H1 (cell line): ENCODE measurements at regions not wholly inside any gene's neighbourhood (a gene's known extent, or its start where the extent isn't known, plus 50 kb on each side); places are given as distances from the start of the nearest gene placed in this dataset.

Source experiments
- CTCF ChIA-PET: fragments of 300-600 bp; sonication (Branson Sonifier 250); formaldehyde crosslinking; loops from one replicate; lab custom pipeline; 2021; ENCODE audit not compliant: partially characterized antibody; lab: Charles Lee
- POLR2A ChIA-PET: fragments of 300-600 bp; sonication (Branson Sonifier 250); formaldehyde crosslinking; loops from one replicate; lab custom pipeline; 2021; ENCODE audit warnings: inconsistent platforms; ENCODE audit not compliant: partially characterized antibody; lab: Charles Lee
- DNase-seq, 2 experiments: peaks; one replicate each; pipeline versions ENCODE4 v3.0.0 to v3.0.0-alpha.2; 2010 to 2022; ENCODE audit warnings: low spot score in 2 of 2, low read depth in 1 of 2, mixed read lengths in 1 of 2
- FAIRE-seq: peaks from 2 replicates; lab custom pipeline; 2011; peaks lifted over from hg19 to GRCh38; lab: Jason Lieb, UNC
- H2AFZ ChIP-seq: 2 replicates; pipeline ENCODE4 v1.8.1; 2012; ENCODE audit warnings: low read length, inconsistent platforms
- H2AK5ac ChIP-seq: 2 replicates; pipeline ENCODE4 v1.6.1; 2013; ENCODE audit warnings: low read depth, low read length
- H2BK120ac ChIP-seq: replicated peaks from 2 replicates; pipeline ENCODE3; 2013; ENCODE audit warnings: low read depth, low read length, inconsistent platforms
- H2BK12ac ChIP-seq: 2 replicates; pipeline ENCODE4 v1.6.1; 2013; ENCODE audit warnings: low read depth, low read length
- H2BK15ac ChIP-seq: 2 replicates; pipeline ENCODE4 v1.6.1; 2013; ENCODE audit warnings: low read length
- H2BK20ac ChIP-seq: 2 replicates; pipeline ENCODE4 v1.6.1; 2013; ENCODE audit warnings: low read length
- H2BK5ac ChIP-seq: 2 replicates; pipeline ENCODE4 v1.6.1; 2013; ENCODE audit warnings: low read depth, low read length
- H3K14ac ChIP-seq: 2 replicates; pipeline ENCODE4 v1.6.1; 2013; ENCODE audit warnings: inconsistent platforms; ENCODE audit not compliant: insufficient read length
- H3K18ac ChIP-seq: 2 replicates; pipeline ENCODE4 v1.6.1; 2013; ENCODE audit warnings: low read length; ENCODE audit errors: extremely low read depth
- H3K23ac ChIP-seq: 2 replicates; pipeline ENCODE4 v1.6.1; 2013; ENCODE audit warnings: inconsistent platforms; ENCODE audit not compliant: insufficient read length
- H3K23me2 ChIP-seq: 2 replicates; pipeline ENCODE4 v1.6.1; 2013; ENCODE audit warnings: low read depth, low read length
- H3K27ac ChIP-seq: 2 replicates; pipeline ENCODE4 v1.6.1; 2011; ENCODE audit warnings: low read depth, low read length, inconsistent platforms
- H3K27me3 ChIP-seq, 4 experiments: replicated peaks in 1 of 4; 1 replicate in 1 of 4; 2 replicates in 3 of 4; pipeline versions ENCODE4 v1.6.1 to v1.8.1; 2011 to 2013; ENCODE audit warnings: low read length in 3 of 4, mild to moderate bottlenecking in 3 of 4, inconsistent platforms in 2 of 4, mixed read lengths in 2 of 4, moderate library complexity in 1 of 4; ENCODE audit not compliant: control insufficient read depth in 3 of 4, insufficient read depth in 3 of 4; ENCODE audit errors: extremely low read depth in 1 of 4
- H3K36me3 ChIP-seq, 4 experiments: 2 replicates each; pipeline versions ENCODE4 v1.6.1 to v1.8.1; 2011 to 2013; ENCODE audit warnings: mild to moderate bottlenecking in 4 of 4, low read length in 3 of 4, moderate library complexity in 2 of 4, control low read depth in 1 of 4, inconsistent platforms in 1 of 4; ENCODE audit not compliant: insufficient read depth in 4 of 4, control insufficient read depth in 2 of 4
- H3K4ac ChIP-seq: replicated peaks from 2 replicates; pipeline ENCODE3; 2013; ENCODE audit warnings: low read length, low read depth, mixed read lengths, inconsistent platforms; ENCODE audit not compliant: insufficient read length
- H3K4me1 ChIP-seq, 4 experiments: replicated peaks in 1 of 4; 1 replicate in 1 of 4; 2 replicates in 3 of 4; pipeline versions ENCODE4 v1.6.1 to v1.8.1; 2011 to 2013; ENCODE audit warnings: low read length in 3 of 4, inconsistent platforms in 2 of 4, mixed read lengths in 1 of 4; ENCODE audit not compliant: insufficient read depth in 4 of 4, control insufficient read depth in 3 of 4
- H3K4me2 ChIP-seq, 2 experiments: 2 replicates each; pipeline versions ENCODE4 v1.6.1 to v1.8.1; 2011 to 2013; ENCODE audit warnings: low read depth in 2 of 2, low read length in 2 of 2, control low read depth in 1 of 2, inconsistent platforms in 1 of 2, mild to moderate bottlenecking in 1 of 2; ENCODE audit not compliant: insufficient read depth in 1 of 2
- H3K4me3 ChIP-seq, 4 experiments: fragments of 200-600, 300-600 bp in 1 of 4; sonication (generic), shearing (Covaris generic), sonication (Bioruptor Twin) in 1 of 4; 2 replicates each; pipeline versions ENCODE4 v1.5.1 to v1.8.1; 2011 to 2016; ENCODE audit warnings: low read length in 4 of 4, low read depth in 3 of 4, control low read depth in 2 of 4, inconsistent platforms in 2 of 4, mild to moderate bottlenecking in 2 of 4, mixed read lengths in 1 of 4, moderate library complexity in 1 of 4; ENCODE audit not compliant: insufficient read depth in 2 of 4; ENCODE audit errors: extremely low read depth in 1 of 4
- H3K56ac ChIP-seq: replicated peaks from 2 replicates; pipeline ENCODE3; 2013; ENCODE audit warnings: low read depth, mild to moderate bottlenecking, mixed read lengths, low read length, inconsistent platforms; ENCODE audit not compliant: insufficient read length
- H3K79me1 ChIP-seq: 2 replicates; pipeline ENCODE4 v1.6.1; 2013; ENCODE audit warnings: low read depth, low read length, control low read depth
- H3K79me2 ChIP-seq, 2 experiments: 2 replicates each; pipeline versions ENCODE4 v1.6.1 to v1.8.1; 2012 to 2013; ENCODE audit warnings: low read length in 2 of 2, mild to moderate bottlenecking in 2 of 2, inconsistent platforms in 1 of 2; ENCODE audit not compliant: insufficient read depth in 2 of 2, control insufficient read depth in 1 of 2
- H3K9ac ChIP-seq, 4 experiments: replicated peaks in 1 of 4; 1 replicate in 1 of 4; 2 replicates in 3 of 4; pipeline versions ENCODE4 v1.6.1 to v1.8.1; 2011 to 2013; ENCODE audit warnings: low read depth in 3 of 4, low read length in 3 of 4, control low read depth in 2 of 4, mild to moderate bottlenecking in 2 of 4, moderate library complexity in 2 of 4, inconsistent platforms in 1 of 4; ENCODE audit errors: extremely low read depth in 1 of 4
- H3K9me3 ChIP-seq, 2 experiments: 2 replicates each; pipeline versions ENCODE4 v1.6.1 to v1.8.1; 2012 to 2013; ENCODE audit warnings: mild to moderate bottlenecking in 2 of 2, moderate library complexity in 2 of 2, control low read depth in 1 of 2, inconsistent platforms in 1 of 2, low read depth in 1 of 2, low read length in 1 of 2, mixed read lengths in 1 of 2; ENCODE audit not compliant: insufficient read depth in 2 of 2
- H4K20me1 ChIP-seq, 2 experiments: replicated peaks in 1 of 2; 2 replicates each; pipeline versions ENCODE3 to v1.8.1; 2011 to 2013; ENCODE audit warnings: inconsistent platforms in 2 of 2, low read length in 2 of 2, mild to moderate bottlenecking in 1 of 2; ENCODE audit not compliant: insufficient read depth in 2 of 2, control insufficient read depth in 1 of 2
- H4K5ac ChIP-seq: 2 replicates; pipeline ENCODE4 v1.6.1; 2013; ENCODE audit warnings: low read length, low read depth, mixed read lengths, inconsistent platforms; ENCODE audit not compliant: insufficient read length
- H4K8ac ChIP-seq: 2 replicates; pipeline ENCODE4 v1.8.0; 2013; ENCODE audit warnings: mild to moderate bottlenecking, moderate library complexity, low read length, inconsistent platforms; ENCODE audit not compliant: insufficient read depth; ENCODE audit errors: extremely low read depth
- H4K91ac ChIP-seq: replicated peaks from 2 replicates; pipeline ENCODE3; 2013; ENCODE audit warnings: low read length, mixed read lengths, inconsistent platforms; ENCODE audit not compliant: insufficient read length
- CTCF ChIP-seq, 3 experiments: IDR thresholded peaks; 1 replicate in 2 of 3; 2 replicates in 1 of 3; pipeline versions ENCODE4 v1.5.1 to v1.6.1; 2011; ENCODE audit warnings: low read length in 3 of 3, mild to moderate bottlenecking in 3 of 3, inconsistent platforms in 2 of 3, low read depth in 1 of 3, moderate library complexity in 1 of 3; ENCODE audit not compliant: insufficient read depth in 1 of 3; ENCODE audit errors: control extremely low read depth in 1 of 3
- NRF1 ChIP-seq: IDR thresholded peaks from 2 replicates; pipeline ENCODE4 v1.6.1; 2011; ENCODE audit warnings: mild to moderate bottlenecking, low read depth, low read length, improper control_type of control experiment
- WGBS, 2 experiments: shearing (Covaris generic) in 1 of 2; methylation state at CpG; one replicate each; pipeline versions ENCODE4 v1.1.6 to v1.1.7; 2013 to 2015; ENCODE audit warnings: low lambda C conversion rate in 2 of 2, mixed read lengths in 2 of 2, inconsistent platforms in 1 of 2, low coverage in 1 of 2, missing lambda C conversion rate in 1 of 2; ENCODE audit not compliant: insufficient replicate concordance in 2 of 2, insufficient coverage in 1 of 2, insufficient read length in 1 of 2; ENCODE audit errors: extremely low coverage in 1 of 2, missing lambda C conversion rate in 1 of 2; 5-methylcytosine and 5-hydroxymethylcytosine counted together

GRCh38 chr12:66932126-66932525, 253.2 kb upstream of the GRIP1 start:
- no peak overlapping the region for H2BK120ac ChIP-seq
- ChIA-PET POLR2A (no interaction called here), CTCF (no interaction called here)
- H3K4me2 ChIP-seq: no peak overlapping the region
- no peak overlapping the region for H3K23ac ChIP-seq
- no peak overlapping the region for H4K8ac ChIP-seq
- no peaks in the 10 kb centered on the region for H3K4me1 ChIP-seq
- no peaks in the 10 kb centered on the region for H3K9me3 ChIP-seq
- H3K4ac ChIP-seq: no peak overlapping the region
- H3K36me3 ChIP-seq: no peaks in the 10 kb centered on the region
- no peaks in the 10 kb centered on the region for H3K79me1 ChIP-seq
- 94% methylated on average over 1 of the region's 1 CpG; no CpG with 5 or more reads in 1 of the 2 experiments for WGBS, 2 experiments
- no peak overlapping the region for H3K14ac ChIP-seq
- no peak overlapping the region for H2BK15ac ChIP-seq
- no peaks in the 10 kb centered on the region for H3K79me2 ChIP-seq
- no peaks in the 10 kb centered on the region for H3K27me3 ChIP-seq
- no peak overlapping the region for H2BK5ac ChIP-seq
- no peak overlapping the region for H4K91ac ChIP-seq
- DNase-seq (no peak), FAIRE-seq (no peak)
- H3K9ac ChIP-seq: no peak overlapping the region
- no peak overlapping the region for H4K5ac ChIP-seq
- no peaks in the 10 kb centered on the region for H4K20me1 ChIP-seq
- H2BK12ac ChIP-seq: no peak overlapping the region
- H3K23me2 ChIP-seq: no peaks in the 10 kb centered on the region
- no peak for TF ChIP-seq NRF1
- TF ChIP-seq CTCF (IDR thresholded peaks at IDR 0.05; ENCODE audit: control extremely low read depth in 1 of 3, insufficient read depth in 1 of 3, low read depth in 1 of 3, low read length in 3 of 3): no peak
- no peak overlapping the region for H2BK20ac ChIP-seq
- H3K18ac ChIP-seq: no peak overlapping the region
- no peak overlapping the region for H3K56ac ChIP-seq
- no peak overlapping the region for H2AK5ac ChIP-seq
- H2AFZ ChIP-seq: no peak overlapping the region
- no peak overlapping the region for H3K4me3 ChIP-seq
- H3K27ac ChIP-seq: no peak overlapping the region
